Pancreas (tissue), 10 donors: ENCODE measurements at regions not wholly inside any gene's neighbourhood (a gene's known extent, or its start where the extent isn't known, plus 50 kb on each side); places are given as distances from the start of the nearest gene placed in this dataset.

ENCODE experiments used
- ATAC-seq, 4 donors: fragments of 200-7000 bp; cut with Tn5 transposase; one replicate each; pipeline versions ENCODE4 v1.8.0 to v1.9.1; 2020; ENCODE audit warnings: mild to moderate bottlenecking in 4 of 4, moderate library complexity in 4 of 4
- DNase-seq, 6 donors: peaks; one replicate each; pipeline ENCODE4 v3.0.0-alpha.2; 2020
- FAIRE-seq: peaks from 2 replicates; lab custom pipeline; 2012; peaks lifted over from hg19 to GRCh38; lab: Jason Lieb, UNC
- H3K27ac ChIP-seq, 4 donors: fragments of 200-600 bp; sonication (generic); 1 replicate in 3 of 4; 2 replicates in 1 of 4; pipeline versions ENCODE4 v1.5.0 to v1.8.0; 2020
- H3K27me3 ChIP-seq, 4 donors: fragments of 200-600 bp; one replicate each; pipeline ENCODE4 v1.8.0; 2021
- H3K36me3 ChIP-seq, 3 donors: fragments of 200-600 bp; sonication (generic) in 1 of 3; one replicate each; pipeline versions ENCODE4 v1.5.0 to v1.8.0; 2020 to 2021
- H3K4me1 ChIP-seq, 3 donors: fragments of 200-600 bp; one replicate each; pipeline ENCODE4 v1.8.0; 2021
- H3K4me3 ChIP-seq, 4 donors: fragments of 200-600 bp; sonication (generic) in 2 of 4; one replicate each; pipeline versions ENCODE4 v1.5.0 to v1.8.0; 2020 to 2021
- H3K9me3 ChIP-seq, 4 donors: fragments of 200-600 bp; one replicate each; pipeline ENCODE4 v1.8.0; 2021
- WGBS, 2 donors: extraction: QIAGEN DNeasy Blood & Tissue Kit; methylation state at CpG; one replicate each; pipeline ENCODE4 v1.1.7; 2013; 5-methylcytosine and 5-hydroxymethylcytosine counted together
- intact Hi-C, 3 donors: fragments of 100-400 bp; cut with DNase I; formaldehyde crosslinking; loops; one replicate each; pipeline versions ENCODE4 v1.11.1 to v1.14.2; 2022
- TF ChIP-seq, protein P1 (sequence below), 4 donors: fragments of 200-600 bp; sonication (generic) in 3 of 4; IDR thresholded peaks; one replicate each; pipeline versions ENCODE4 v1.5.0 to v1.8.0; 2021; ENCODE audit warnings: antibody characterized with exemption in 4 of 4
- donor health status: healthy with polysubstance abuse.
- donor health status: DM: no; HTN: no; CAD: no; lungs with moderate emphysema.
- donor health status: DM: no; HTN: no; CAD: no.
- donor health status: control.
- donor health status: control.
- donor health status: Bipolar disorder and iron deficiency.
- donor health status: DM: yes; HTN: yes; CAD: no.
- donor health status: DM: no; HTN: no; CAD: no.
- donor health status: DM: no; HTN: no; CAD: no.
- donor health status: DM: yes; HTN: yes; CAD: no.

DNA sequence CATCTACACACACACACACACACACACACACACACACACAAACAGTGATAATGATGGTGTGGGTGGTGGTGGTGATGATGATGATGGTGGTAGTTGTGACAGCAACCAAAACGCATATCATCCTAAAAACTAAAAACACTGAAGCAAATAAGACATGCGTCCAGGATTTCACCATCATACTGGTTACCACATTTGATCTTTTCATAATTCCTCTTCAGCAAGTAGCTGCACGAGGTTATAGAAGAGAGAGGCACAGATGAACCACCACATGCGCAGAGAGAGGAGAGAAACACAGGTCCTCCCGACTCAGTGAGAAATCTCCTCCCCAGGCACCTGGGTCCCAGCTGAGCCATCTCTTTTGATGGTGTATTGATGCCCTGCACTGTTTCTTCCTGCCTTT is 393.3 kb downstream of the METTL4 start:
- no peak for ATAC-seq
- Histone ChIP-seq H3K27me3 (peaks cover 0 to 4% (median 0%) of the 10 kb centered on the region in 4 donors), H3K4me3 (no peak overlapping the region), H3K9me3 (no peaks in the 10 kb centered on the region), H3K27ac (no peak overlapping the region), H3K4me1 (no peaks in the 10 kb centered on the region), H3K36me3 (no peaks in the 10 kb centered on the region)
- WGBS, 2 donors: 57 to 66% methylated on average over 5 of the region's 5 CpGs
- DNase-seq: no peak
- no peak for FAIRE-seq
- intact Hi-C loops: no loop called here
- TF ChIP-seq, protein P1, sequence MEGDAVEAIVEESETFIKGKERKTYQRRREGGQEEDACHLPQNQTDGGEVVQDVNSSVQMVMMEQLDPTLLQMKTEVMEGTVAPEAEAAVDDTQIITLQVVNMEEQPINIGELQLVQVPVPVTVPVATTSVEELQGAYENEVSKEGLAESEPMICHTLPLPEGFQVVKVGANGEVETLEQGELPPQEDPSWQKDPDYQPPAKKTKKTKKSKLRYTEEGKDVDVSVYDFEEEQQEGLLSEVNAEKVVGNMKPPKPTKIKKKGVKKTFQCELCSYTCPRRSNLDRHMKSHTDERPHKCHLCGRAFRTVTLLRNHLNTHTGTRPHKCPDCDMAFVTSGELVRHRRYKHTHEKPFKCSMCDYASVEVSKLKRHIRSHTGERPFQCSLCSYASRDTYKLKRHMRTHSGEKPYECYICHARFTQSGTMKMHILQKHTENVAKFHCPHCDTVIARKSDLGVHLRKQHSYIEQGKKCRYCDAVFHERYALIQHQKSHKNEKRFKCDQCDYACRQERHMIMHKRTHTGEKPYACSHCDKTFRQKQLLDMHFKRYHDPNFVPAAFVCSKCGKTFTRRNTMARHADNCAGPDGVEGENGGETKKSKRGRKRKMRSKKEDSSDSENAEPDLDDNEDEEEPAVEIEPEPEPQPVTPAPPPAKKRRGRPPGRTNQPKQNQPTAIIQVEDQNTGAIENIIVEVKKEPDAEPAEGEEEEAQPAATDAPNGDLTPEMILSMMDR (IDR thresholded peaks at IDR 0.05): no peak

DNA sequence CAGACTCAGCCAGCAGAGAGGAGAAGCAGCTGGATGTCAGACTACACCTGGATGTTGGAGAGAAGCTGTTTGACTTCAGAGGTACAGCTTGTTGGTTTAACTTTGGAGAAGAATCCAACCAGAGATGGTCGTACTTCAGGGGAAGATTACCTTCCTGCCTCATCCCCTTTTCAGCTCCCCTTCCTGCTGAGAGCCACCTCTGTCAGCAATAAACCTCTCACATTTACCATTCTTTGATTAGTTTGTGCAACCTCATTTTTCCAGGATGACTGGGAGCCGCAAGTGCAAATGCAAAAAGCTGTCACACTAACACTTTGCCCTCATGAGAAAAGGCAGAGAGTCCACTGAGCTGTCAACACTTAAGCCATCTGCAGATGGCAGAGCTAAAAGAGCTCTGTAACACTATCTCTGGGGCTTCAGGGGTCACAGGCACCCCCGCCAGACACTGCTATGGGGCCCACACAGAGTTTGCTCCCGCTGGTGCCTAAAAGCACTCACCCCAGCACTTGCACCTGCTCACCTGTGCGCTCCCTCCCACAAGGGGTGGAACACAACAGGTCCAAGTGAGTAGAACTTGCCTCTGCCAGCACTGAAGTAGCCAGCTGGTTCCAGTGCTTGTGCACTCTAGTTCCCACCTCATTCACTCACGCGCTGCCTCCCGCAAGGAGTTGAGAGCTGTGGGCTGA is 391.7 kb downstream of the METTL4 start:
- no peak overlapping the region for H3K27ac ChIP-seq
- no peak for FAIRE-seq
- TF ChIP-seq, protein P1 (IDR thresholded peaks at IDR 0.05): no peak
- DNase-seq: peak in 1 of 6 donors; percentile 16
- H3K9me3 ChIP-seq: no peaks in the 10 kb centered on the region
- no peak overlapping the region for H3K4me3 ChIP-seq
- no peak for ATAC-seq
- no peaks in the 10 kb centered on the region for H3K27me3 ChIP-seq
- WGBS, 2 donors: 81 to 84% methylated on average over 8 of the region's 8 CpGs
- H3K36me3 ChIP-seq: no peaks in the 10 kb centered on the region
- no peaks in the 10 kb centered on the region for H3K4me1 ChIP-seq
- intact Hi-C loops: no loop called here

DNA sequence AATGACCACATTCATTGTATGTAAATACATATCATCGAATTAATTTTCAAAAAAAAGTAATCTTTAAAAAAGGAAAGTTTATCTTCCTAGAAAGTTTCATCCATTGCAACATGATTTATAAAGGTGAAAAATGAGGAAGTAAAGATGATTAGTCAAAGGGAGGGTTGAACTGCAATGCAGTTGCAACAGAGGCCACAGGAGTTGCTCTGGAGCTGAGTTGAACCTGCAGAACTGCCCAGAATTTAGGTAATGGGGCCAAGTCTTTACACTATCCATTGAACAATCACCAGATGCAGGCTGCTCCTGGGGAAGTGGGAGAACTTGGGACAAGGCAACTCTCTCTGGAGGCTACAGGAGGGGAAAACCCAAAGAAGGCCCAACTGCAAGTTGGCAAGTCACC is 390.7 kb downstream of the METTL4 start:
- Histone ChIP-seq H3K36me3 (no peaks in the 10 kb centered on the region), H3K27me3 (no peaks in the 10 kb centered on the region), H3K9me3 (no peaks in the 10 kb centered on the region), H3K4me3 (no peak overlapping the region), H3K4me1 (no peaks in the 10 kb centered on the region), H3K27ac (no peak overlapping the region)
- intact Hi-C loops: no loop called here
- no peak for ATAC-seq
- FAIRE-seq: no peak
- no peak for DNase-seq
- TF ChIP-seq, protein P1 (IDR thresholded peaks at IDR 0.05): no peak
- 52 to 77% methylated on average over 1 of the region's 1 CpG for WGBS, 2 donors

DNA sequence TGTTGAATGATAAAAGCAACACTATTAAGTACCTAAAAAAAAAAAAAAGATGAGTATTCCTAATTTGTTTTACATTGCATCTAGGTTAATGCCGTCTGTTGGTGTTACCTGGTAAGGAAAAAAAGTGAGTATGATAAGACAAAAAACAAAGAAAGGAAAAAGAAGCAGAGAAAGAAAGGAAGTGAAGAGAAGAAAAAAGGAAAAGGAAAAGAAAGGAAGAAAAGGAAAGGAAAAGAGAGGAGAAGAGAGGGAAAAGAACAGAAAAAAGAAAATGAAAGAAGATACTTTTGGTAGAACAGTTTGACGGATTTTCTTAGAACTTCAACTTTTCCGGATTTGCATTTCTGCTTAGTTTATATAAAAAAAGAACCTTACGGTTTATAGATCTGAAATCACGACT is 387.9 kb downstream of the METTL4 start:
- FAIRE-seq: no peak

GRCh38 chr18:2186967-2187366 is 384.3 kb downstream of the METTL4 start:
- TF ChIP-seq, protein P1 (IDR thresholded peaks at IDR 0.05): no peak
- H3K4me1 ChIP-seq: no peaks in the 10 kb centered on the region
- H3K36me3 ChIP-seq: no peaks in the 10 kb centered on the region
- no peak for FAIRE-seq
- H3K9me3 ChIP-seq: no peaks in the 10 kb centered on the region
- intact Hi-C loops: no loop called here
- H3K4me3 ChIP-seq: no peak overlapping the region
- no peak for ATAC-seq
- WGBS, 2 donors: 46 to 82% methylated on average over 1 of the region's 1 CpG
- DNase-seq: no peak
- no peak overlapping the region for H3K27ac ChIP-seq
- H3K27me3 ChIP-seq: no peaks in the 10 kb centered on the region

More for the DNA sequence above, 387.9 kb downstream of the METTL4 start:
- WGBS, 2 donors: 69 to 84% methylated on average over 5 of the region's 5 CpGs
- no peak for ATAC-seq
- TF ChIP-seq, protein P1 (IDR thresholded peaks at IDR 0.05): no peak
- intact Hi-C loops: no loop called here
- H3K27me3 ChIP-seq: no peaks in the 10 kb centered on the region
- H3K36me3 ChIP-seq: no peaks in the 10 kb centered on the region
- no peak overlapping the region for H3K4me3 ChIP-seq
- no peaks in the 10 kb centered on the region for H3K9me3 ChIP-seq
- no peaks in the 10 kb centered on the region for H3K4me1 ChIP-seq
- H3K27ac ChIP-seq: no peak overlapping the region
- no peak for DNase-seq
